Pancreas (tissue), 10 donors: ENCODE measurements at regions not wholly inside any gene's neighbourhood (a gene's known extent, or its start where the extent isn't known, plus 50 kb on each side); places are given as distances from the start of the nearest gene placed in this dataset.

ENCODE experiments used
- ATAC-seq, 4 donors: fragments of 200-7000 bp; cut with Tn5 transposase; one replicate each; pipeline versions ENCODE4 v1.8.0 to v1.9.1; 2020; ENCODE audit warnings: mild to moderate bottlenecking in 4 of 4, moderate library complexity in 4 of 4
- DNase-seq, 6 donors: peaks; one replicate each; pipeline ENCODE4 v3.0.0-alpha.2; 2020
- FAIRE-seq: peaks from 2 replicates; lab custom pipeline; 2012; peaks lifted over from hg19 to GRCh38; lab: Jason Lieb, UNC
- H3K27ac ChIP-seq, 4 donors: fragments of 200-600 bp; sonication (generic); 1 replicate in 3 of 4; 2 replicates in 1 of 4; pipeline versions ENCODE4 v1.5.0 to v1.8.0; 2020
- H3K27me3 ChIP-seq, 4 donors: fragments of 200-600 bp; one replicate each; pipeline ENCODE4 v1.8.0; 2021
- H3K36me3 ChIP-seq, 3 donors: fragments of 200-600 bp; sonication (generic) in 1 of 3; one replicate each; pipeline versions ENCODE4 v1.5.0 to v1.8.0; 2020 to 2021
- H3K4me1 ChIP-seq, 3 donors: fragments of 200-600 bp; one replicate each; pipeline ENCODE4 v1.8.0; 2021
- H3K4me3 ChIP-seq, 4 donors: fragments of 200-600 bp; sonication (generic) in 2 of 4; one replicate each; pipeline versions ENCODE4 v1.5.0 to v1.8.0; 2020 to 2021
- H3K9me3 ChIP-seq, 4 donors: fragments of 200-600 bp; one replicate each; pipeline ENCODE4 v1.8.0; 2021
- WGBS, 2 donors: extraction: QIAGEN DNeasy Blood & Tissue Kit; methylation state at CpG; one replicate each; pipeline ENCODE4 v1.1.7; 2013; 5-methylcytosine and 5-hydroxymethylcytosine counted together
- intact Hi-C, 3 donors: fragments of 100-400 bp; cut with DNase I; formaldehyde crosslinking; loops; one replicate each; pipeline versions ENCODE4 v1.11.1 to v1.14.2; 2022
- TF ChIP-seq, protein P1 (sequence below), 4 donors: fragments of 200-600 bp; sonication (generic) in 3 of 4; IDR thresholded peaks; one replicate each; pipeline versions ENCODE4 v1.5.0 to v1.8.0; 2021; ENCODE audit warnings: antibody characterized with exemption in 4 of 4
- donor health status: healthy with polysubstance abuse.
- donor health status: DM: no; HTN: no; CAD: no; lungs with moderate emphysema.
- donor health status: DM: no; HTN: no; CAD: no.
- donor health status: control.
- donor health status: control.
- donor health status: Bipolar disorder and iron deficiency.
- donor health status: DM: yes; HTN: yes; CAD: no.
- donor health status: DM: no; HTN: no; CAD: no.
- donor health status: DM: no; HTN: no; CAD: no.
- donor health status: DM: yes; HTN: yes; CAD: no.

DNA sequence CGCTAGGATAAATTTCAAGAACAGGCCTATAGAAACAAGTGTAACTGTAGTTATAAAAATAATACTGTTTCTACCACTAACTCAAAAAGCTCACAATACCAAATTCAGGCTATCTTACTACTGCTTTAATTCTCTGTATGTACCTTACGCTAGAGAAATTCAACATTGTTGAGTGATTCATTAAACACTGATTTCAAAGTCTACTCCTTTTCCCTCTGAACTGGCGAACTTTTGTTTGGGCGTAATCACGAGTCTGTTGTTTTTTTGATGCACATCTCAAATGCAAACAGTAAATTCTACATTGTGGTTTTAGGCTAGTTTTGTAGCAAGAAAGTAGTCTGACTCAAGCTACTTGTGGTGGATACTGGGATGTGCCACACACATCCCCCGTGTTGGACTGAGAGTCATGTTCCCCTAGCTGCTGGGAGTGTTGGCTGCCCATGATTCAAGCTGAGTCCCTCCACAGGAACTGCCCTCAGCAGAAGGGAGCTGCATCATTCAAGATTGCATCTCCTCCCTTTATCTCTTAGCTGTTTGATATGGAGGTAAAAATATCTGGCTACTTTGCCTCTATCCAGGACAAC is 406.1 kb downstream of the RAPGEF2 start:
- peaks cover 0 to 3% (median 0%) of the 10 kb centered on the region in 3 donors for H3K4me1 ChIP-seq
- no peaks in the 10 kb centered on the region for H3K27me3 ChIP-seq
- no peaks in the 10 kb centered on the region for H3K9me3 ChIP-seq
- no peak overlapping the region for H3K4me3 ChIP-seq
- no peak for DNase-seq
- H3K27ac ChIP-seq: no peak overlapping the region
- H3K36me3 ChIP-seq: no peaks in the 10 kb centered on the region
- FAIRE-seq: no peak
- 69% methylated on average over 6 of the region's 6 CpGs for WGBS, 2 donors
- intact Hi-C loops: no loop called here
- TF ChIP-seq, protein P1, sequence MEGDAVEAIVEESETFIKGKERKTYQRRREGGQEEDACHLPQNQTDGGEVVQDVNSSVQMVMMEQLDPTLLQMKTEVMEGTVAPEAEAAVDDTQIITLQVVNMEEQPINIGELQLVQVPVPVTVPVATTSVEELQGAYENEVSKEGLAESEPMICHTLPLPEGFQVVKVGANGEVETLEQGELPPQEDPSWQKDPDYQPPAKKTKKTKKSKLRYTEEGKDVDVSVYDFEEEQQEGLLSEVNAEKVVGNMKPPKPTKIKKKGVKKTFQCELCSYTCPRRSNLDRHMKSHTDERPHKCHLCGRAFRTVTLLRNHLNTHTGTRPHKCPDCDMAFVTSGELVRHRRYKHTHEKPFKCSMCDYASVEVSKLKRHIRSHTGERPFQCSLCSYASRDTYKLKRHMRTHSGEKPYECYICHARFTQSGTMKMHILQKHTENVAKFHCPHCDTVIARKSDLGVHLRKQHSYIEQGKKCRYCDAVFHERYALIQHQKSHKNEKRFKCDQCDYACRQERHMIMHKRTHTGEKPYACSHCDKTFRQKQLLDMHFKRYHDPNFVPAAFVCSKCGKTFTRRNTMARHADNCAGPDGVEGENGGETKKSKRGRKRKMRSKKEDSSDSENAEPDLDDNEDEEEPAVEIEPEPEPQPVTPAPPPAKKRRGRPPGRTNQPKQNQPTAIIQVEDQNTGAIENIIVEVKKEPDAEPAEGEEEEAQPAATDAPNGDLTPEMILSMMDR (IDR thresholded peaks at IDR 0.05): no peak
- ATAC-seq: no peak

DNA sequence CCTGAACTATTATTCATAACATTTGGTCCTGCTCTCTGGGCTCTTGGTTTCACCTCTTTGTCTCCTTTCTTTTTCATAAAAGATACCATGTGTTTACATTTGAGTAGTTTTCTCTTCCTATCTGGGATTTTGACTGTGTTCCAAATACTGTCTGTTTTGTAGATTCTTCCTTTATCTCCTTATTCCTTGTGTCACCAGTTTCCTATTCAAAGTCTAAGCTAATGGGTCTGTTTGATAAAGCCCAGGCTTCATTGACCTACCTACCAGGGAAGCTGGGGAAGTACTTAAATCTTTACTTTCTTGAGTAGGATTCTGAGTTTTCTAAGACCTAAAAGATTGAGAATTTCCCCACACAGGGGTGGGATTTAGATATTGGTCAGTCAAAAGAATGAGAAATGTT is 409.5 kb downstream of the RAPGEF2 start:
- Histone ChIP-seq H3K9me3 (no peaks in the 10 kb centered on the region), H3K36me3 (no peaks in the 10 kb centered on the region), H3K4me3 (no peak overlapping the region), H3K27ac (no peak overlapping the region), H3K4me1 (no peaks in the 10 kb centered on the region), H3K27me3 (no peaks in the 10 kb centered on the region)
- TF ChIP-seq, protein P1 (IDR thresholded peaks at IDR 0.05): no peak
- DNase-seq (no peak), FAIRE-seq (no peak), ATAC-seq (no peak)
- intact Hi-C loops: no loop called here

DNA sequence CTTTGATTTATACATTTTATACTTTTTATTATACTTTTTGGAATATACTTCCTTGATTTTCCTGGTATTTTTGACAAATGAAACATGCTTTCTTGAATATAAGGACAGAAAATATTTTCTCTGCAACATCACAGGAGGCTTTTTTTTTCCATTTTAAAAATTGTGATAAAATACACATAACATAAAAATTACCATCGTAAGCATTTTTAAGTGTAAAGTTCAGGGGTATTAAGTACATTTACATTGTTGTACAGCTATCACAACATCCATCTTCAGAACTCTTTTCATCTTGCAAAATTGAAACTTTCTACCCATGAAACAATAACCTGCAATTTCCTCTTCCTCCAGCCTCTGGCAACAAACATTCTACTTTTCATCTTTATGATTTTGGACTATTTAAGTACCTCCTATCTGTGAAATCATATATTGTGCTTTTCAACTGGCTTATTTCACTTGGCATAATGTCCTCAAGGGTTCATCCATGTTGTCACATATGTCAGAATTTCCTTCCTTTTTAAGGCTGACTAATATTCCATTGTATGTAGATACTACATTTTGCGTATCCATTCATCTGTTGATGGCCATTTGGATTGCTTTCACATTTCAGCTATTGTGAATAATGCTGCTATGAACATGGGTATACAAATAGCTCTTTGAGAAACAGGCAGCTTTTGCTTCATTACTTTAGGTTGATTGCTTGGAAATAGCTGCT is 412.6 kb downstream of the RAPGEF2 start:
- DNase-seq (no peak), ATAC-seq (no peak), FAIRE-seq (no peak)
- no peaks in the 10 kb centered on the region for H3K27me3 ChIP-seq
- H3K4me3 ChIP-seq: no peak overlapping the region
- TF ChIP-seq, protein P1 (IDR thresholded peaks at IDR 0.05): no peak
- H3K9me3 ChIP-seq: no peaks in the 10 kb centered on the region
- WGBS, 2 donors: 98 to 100% methylated on average over 2 of the region's 2 CpGs
- intact Hi-C loops: no loop called here
- H3K4me1 ChIP-seq: no peaks in the 10 kb centered on the region
- H3K36me3 ChIP-seq: no peaks in the 10 kb centered on the region
- no peak overlapping the region for H3K27ac ChIP-seq

DNA sequence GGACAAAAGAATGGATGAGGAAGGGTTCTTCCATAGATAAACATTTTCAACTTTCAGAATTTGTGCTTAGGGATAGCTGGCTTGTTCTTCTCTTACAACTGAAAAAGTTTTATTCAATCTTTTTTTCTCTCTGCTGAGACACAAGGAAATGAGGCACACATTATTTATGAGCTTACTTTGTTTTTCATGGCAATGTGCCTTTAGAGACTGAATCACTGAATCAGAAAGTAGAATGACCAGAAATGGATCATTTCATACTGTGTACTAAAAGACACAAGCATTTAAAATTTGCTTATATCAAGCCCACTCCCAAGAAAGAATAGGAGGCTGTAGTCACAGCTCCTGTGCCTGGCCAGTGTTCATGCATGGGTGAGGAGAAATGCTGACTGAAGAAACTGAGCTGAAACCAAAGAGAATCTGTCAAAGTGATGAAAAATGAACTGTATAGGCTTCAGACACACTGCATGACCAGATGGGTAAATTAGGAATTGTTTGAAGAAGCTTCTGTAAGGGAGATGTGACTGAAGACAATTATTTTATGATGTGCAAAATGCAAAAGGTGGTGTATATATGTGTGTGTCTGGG is 413.8 kb downstream of the RAPGEF2 start:
- no peaks in the 10 kb centered on the region for H3K9me3 ChIP-seq
- H3K4me3 ChIP-seq: no peak overlapping the region
- DNase-seq (no peak), FAIRE-seq (no peak), ATAC-seq (no peak)
- no peaks in the 10 kb centered on the region for H3K4me1 ChIP-seq
- H3K27ac ChIP-seq: no peak overlapping the region
- no peaks in the 10 kb centered on the region for H3K36me3 ChIP-seq
- no peaks in the 10 kb centered on the region for H3K27me3 ChIP-seq
- TF ChIP-seq, protein P1 (IDR thresholded peaks at IDR 0.05): no peak
- intact Hi-C loops: no loop called here

GRCh38 chr4:159520074-159520473 is 417.2 kb downstream of the RAPGEF2 start:
- DNase-seq: no peak

More at GRCh38 chr4:159520074-159520473, 417.2 kb downstream of the RAPGEF2 start:
- no peaks in the 10 kb centered on the region for H3K36me3 ChIP-seq
- ATAC-seq (no peak), FAIRE-seq (no peak)
- H3K4me1 ChIP-seq: no peaks in the 10 kb centered on the region
- intact Hi-C loops: no loop called here
- H3K4me3 ChIP-seq: no peak overlapping the region
- H3K27ac ChIP-seq: no peak overlapping the region
- no peaks in the 10 kb centered on the region for H3K9me3 ChIP-seq
- H3K27me3 ChIP-seq: no peaks in the 10 kb centered on the region
- 56 to 58% methylated on average over 4 of the region's 4 CpGs for WGBS, 2 donors
- TF ChIP-seq, protein P1 (IDR thresholded peaks at IDR 0.05): no peak
